GM18858 (cell line): ENCODE measurements at regions not wholly inside any gene's neighbourhood (a gene's known extent, or its start where the extent isn't known, plus 50 kb on each side); places are given as distances from the start of the nearest gene placed in this dataset.
"Not testable (repeated sequence)": the region's sequence is repeated elsewhere in the genome, so short reads cannot be mapped to it uniquely, and the experiment has no call there.

ENCODE experiments used
- ATAC-seq: cut with Tn5 transposase; IDR thresholded peaks from one replicate; pipeline ENCODE4 v1.9.1; 2021; ENCODE audit not compliant: unreplicated experiment

DNA sequence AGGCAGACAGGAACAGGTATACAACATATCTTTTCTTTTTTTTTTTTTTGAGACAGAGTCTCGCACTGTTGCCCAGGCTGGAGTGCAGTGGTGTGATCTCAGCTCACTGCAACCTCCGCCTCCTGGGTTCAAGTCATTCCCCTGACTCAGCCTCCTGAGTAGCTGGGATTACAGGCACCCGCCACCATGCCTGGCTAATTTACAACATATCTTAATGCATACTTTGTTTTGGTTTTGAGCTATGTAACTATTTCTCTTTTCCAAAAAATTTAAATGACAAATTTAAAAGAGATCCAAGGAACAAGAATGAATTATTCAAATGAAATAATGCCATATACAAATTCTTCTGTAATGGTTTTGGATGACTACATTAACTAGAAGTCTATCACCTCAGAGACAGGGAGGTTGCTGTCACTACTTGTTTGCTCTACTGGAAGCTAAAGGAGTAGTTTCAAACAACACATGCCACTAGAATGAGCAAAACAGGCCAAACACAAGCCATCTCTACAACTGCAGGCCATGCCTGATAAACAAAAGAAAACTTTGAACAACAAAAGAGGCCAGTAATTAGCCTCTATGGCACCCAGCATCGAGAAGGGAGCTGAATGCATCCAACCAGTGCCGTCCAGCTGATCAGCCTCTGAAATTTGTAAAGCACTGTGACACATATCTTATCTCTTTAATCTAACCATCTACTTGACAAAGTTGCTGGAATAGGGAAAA is 133.6 kb upstream of the VOPP1 start:
- not testable (repeated sequence) for ATAC-seq

DNA sequence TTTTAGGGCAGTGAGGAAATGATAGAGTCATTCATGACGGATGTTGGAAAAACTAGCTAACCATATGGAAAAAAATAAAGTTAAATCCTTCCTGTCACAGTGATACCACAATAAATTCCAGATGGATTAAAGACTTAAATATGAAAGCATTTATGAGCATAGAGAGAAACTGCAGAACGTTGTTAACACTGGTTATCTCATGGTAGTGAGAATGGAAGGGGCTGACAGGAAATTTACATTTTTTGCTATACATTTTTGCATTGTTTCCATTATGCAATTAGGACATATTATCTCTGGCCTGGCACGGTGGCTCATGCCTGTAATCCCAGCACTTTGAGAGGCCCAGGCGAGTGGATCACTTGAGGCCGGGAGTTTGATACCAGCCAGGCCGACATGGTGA is 130.5 kb upstream of the VOPP1 start:
- ATAC-seq, result not testable (repeated sequence)

DNA sequence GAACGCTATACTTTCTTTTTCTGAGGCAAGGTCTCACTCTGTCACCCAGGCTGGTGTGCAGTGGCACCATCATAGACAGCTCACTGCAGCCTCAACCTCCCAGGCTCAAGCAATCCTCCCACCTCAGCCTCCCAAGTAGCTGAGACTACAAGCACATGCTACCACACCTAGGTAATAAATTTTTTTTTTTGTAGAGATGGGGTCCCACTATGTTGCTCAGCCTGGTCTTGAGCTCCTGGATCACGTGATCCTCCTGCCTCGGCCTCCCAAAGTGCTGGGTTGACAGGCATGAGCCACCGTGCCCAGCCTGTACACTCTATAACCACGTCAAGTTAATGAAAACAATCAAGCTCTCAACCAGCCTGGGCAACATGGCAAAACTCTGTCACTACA is 127.1 kb upstream of the VOPP1 start:
- ATAC-seq, result not testable (repeated sequence)

GRCh38 chr7:55698607-55699449 is 126.5 kb upstream of the VOPP1 start:
- ATAC-seq, result peak; percentile 92

DNA sequence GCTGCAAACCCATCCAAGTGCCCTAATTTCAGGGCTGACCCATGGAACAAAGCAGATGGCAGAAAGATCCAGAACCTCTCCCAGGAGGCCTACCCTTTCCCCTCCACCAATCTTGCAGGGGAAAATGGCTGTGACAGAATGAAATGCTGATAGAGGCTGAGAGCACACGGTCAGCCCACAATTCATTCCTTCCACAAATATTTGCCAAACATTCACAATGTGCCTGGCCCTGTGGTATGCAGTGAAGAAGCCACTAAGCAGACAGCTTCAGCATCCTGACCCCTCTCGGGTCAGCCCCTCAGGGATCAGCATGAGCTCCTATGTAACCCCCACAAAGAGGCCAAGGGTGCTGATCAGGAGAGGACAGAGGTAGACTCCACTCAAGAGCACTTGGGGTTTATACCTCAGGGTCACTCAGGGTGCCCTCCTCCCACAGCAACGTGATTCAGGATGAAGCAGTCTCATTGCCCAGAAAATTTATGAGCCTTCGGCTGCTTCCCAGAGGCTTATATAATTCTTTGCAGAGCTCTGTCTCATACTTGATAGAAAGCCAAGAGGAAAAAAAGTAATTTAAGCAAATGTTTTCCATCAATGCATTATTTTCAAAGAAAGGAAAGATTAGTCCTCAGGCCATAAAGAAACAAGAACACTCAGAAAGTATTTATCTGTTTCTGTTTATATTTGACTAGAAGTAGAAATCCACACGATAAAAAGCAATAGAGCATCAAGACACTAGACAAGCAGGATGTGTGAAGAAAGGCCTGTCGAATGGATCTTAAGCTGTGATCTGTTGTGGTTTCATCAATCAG is 123.8 kb upstream of the VOPP1 start:
- ATAC-seq, result not testable (repeated sequence)

DNA sequence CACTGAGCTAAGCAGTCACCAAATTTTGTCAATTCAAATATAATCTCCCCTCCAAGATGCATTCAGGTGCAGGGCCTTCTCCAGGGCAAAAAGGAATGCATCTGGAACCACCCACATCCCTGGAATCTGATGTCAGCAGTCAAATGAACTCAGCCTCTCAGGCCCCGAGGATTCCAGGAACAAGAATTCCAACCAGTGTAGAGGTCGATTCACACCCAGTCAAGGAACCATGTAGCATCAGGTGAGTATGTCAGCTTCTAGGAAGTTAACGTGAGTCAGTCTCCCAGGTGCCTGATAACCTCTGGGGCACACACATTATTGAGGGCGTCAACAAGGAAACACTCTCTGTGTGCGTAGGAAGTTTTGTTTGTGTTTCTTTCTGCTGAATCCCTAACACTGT is 122.2 kb upstream of the VOPP1 start:
- ATAC-seq, result not testable (repeated sequence)

- not testable (repeated sequence) for ATAC-seq
Measured at GRCh38 chr7:55688684-55689681, 116.7 kb upstream of the VOPP1 start.

DNA sequence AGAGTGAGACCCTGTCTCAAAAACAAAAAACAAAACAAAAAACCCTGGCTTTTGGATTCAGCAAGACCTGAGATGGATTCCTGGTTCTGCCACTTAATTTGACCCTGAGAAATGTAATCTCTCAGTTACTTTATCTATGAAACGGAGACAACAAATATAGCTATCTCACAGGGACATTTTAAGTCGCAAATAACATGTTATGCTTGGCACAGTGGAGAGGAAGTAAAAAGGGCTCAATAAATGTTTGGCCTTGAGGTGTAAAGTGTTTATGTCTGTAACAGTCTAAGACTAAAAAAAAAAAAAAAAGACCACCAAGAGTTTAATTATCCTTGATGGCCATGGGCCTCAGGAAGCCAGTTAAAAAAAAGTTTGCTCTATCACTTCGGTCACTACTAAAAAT is 116.0 kb upstream of the VOPP1 start:
- not testable (repeated sequence) for ATAC-seq

GRCh38 chr7:55687252-55687651 is 115.0 kb upstream of the VOPP1 start:
- not testable (repeated sequence) for ATAC-seq

GRCh38 chr7:55686771-55687170 is 114.5 kb upstream of the VOPP1 start:
- ATAC-seq, result not testable (repeated sequence)

DNA sequence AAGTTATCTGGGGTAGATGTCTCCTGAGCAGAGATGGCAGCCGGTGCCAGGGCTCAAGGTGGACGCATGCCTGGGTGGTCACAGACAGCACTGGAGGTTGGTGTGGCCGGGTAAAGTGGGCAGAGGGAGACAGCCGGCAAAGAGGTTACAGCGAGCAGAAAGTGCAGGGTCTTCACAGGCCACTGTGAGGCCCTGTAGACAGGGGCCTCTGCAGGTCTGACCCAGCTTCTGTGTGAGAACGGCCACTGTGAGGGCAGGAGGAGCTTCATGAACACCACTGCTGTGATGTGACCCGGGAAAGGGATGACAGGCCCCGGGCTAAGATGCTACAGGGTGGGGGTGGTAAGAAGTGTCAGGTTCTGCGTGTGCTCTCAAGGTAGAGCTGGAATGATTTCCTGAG is 111.2 kb upstream of the VOPP1 start:
- ATAC-seq, result not testable (repeated sequence)

- ATAC-seq, result not testable (repeated sequence)
Measured at GRCh38 chr7:55675589-55675988, 103.3 kb upstream of the VOPP1 start.

DNA sequence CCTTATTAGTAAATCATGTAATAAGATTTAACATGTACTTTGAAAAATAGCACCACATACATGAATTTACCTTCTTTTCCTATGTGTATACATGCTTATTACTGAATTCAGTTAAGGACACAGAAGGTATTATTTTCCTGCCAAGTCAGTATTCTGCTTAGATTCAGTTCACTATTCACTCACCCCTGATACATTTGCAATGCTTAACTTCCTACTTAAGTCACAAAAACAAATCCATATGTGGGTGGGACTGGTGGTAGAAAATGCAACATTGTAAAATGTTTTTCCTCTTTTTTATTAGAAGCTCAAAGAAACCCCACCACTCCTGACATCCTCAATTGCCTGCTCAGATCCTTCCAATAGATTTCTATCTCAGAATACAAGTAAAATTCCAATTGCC is 101.2 kb upstream of the VOPP1 start:
- ATAC-seq, result not testable (repeated sequence)

- not testable (repeated sequence) for ATAC-seq
Measured at GRCh38 chr7:55672084-55672483, 99.8 kb upstream of the VOPP1 start.

- no peak for ATAC-seq
Measured at GRCh38 chr7:55657654-55658053, 85.4 kb upstream of the VOPP1 start.

- no peak for ATAC-seq
Measured at GRCh38 chr7:55651057-55651456, 78.8 kb upstream of the VOPP1 start.

GRCh38 chr7:55649238-55649637 is 76.9 kb upstream of the VOPP1 start:
- ATAC-seq, result no peak

DNA sequence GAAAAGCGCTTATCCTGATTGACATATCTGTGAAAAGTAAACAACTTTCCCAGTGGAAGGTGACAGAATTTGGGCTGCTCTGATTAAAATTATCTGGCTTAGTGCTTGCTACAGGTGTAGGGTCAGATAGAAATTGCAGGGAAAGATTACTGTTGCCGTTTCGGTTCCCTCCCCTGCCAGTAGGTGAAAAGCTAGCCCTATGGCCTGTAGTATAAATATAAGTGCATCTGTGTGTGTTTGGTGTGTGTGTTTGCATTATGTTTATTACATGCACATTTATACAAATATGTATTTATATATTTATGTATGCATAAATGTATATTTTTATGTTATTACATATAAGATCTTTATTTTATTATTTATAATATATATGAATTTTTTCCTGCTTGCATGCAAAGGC is 72.3 kb upstream of the VOPP1 start:
- no peak for ATAC-seq

- ATAC-seq, result peak; percentile 5
Measured at GRCh38 chr7:55642266-55642665, 70.0 kb upstream of the VOPP1 start.

DNA sequence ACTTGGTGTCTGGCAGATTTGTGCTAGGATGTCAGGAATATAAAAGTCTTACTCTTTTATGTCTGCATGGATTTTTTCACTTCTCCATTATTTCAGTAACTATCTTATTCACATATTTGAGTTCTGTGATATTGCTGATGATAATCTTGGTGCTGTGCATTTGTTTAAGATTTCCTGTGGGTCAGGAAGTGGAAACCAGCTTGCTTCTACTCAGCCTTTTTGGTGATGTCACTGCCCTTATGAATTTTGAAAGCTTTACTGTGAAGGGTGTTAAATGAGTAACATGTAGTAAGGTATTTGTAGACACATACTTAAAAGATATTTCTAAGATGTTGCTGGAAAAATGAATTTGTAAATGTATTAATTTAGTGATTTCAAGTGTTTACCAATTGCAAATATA is 69.5 kb upstream of the VOPP1 start:
- ATAC-seq, result peak; percentile 81
